Subcutaneous abdominal adipose tissue (tissue), 5 donors: ENCODE measurements at regions not wholly inside any gene's neighbourhood (a gene's known extent, or its start where the extent isn't known, plus 50 kb on each side); places are given as distances from the start of the nearest gene placed in this dataset.

Experiments used
- H3K27ac ChIP-seq: one replicate; pipeline ENCODE4 v1.7.0; 2013; ENCODE audit warnings: low read depth, mild to moderate bottlenecking, inconsistent platforms, low read length, moderate library complexity
- H3K27me3 ChIP-seq, 5 donors: one replicate each; pipeline ENCODE4 v1.7.0; 2013; ENCODE audit warnings: low read length in 5 of 5, inconsistent platforms in 1 of 5; ENCODE audit not compliant: control insufficient read depth in 5 of 5, insufficient read depth in 4 of 5
- H3K36me3 ChIP-seq, 5 donors: one replicate each; pipeline ENCODE4 v1.7.0; 2013; ENCODE audit warnings: low read length in 5 of 5; ENCODE audit not compliant: control insufficient read depth in 5 of 5, insufficient read depth in 5 of 5
- H3K4me1 ChIP-seq, 5 donors: one replicate each; pipeline ENCODE4 v1.7.0; 2013; ENCODE audit warnings: low read length in 5 of 5, mild to moderate bottlenecking in 3 of 5, moderate library complexity in 1 of 5; ENCODE audit not compliant: control insufficient read depth in 5 of 5, insufficient read depth in 5 of 5
- H3K4me3 ChIP-seq, 5 donors: one replicate each; pipeline ENCODE4 v1.7.0; 2013; ENCODE audit warnings: low read length in 5 of 5, low read depth in 1 of 5
- H3K9ac ChIP-seq, 5 donors: one replicate each; pipeline ENCODE4 v1.7.0; 2013; ENCODE audit warnings: low read length in 5 of 5, mild to moderate bottlenecking in 4 of 5, moderate library complexity in 3 of 5
- H3K9me3 ChIP-seq, 5 donors: one replicate each; pipeline ENCODE4 v1.7.0; 2013; ENCODE audit warnings: low read length in 5 of 5; ENCODE audit not compliant: control insufficient read depth in 5 of 5
- donor health status: healthy.
- donor health status: healthy.
- donor health status: healthy.
- donor health status: healthy.
- donor health status: healthy.

GRCh38 chr13:111913761-111914140 is 153.2 kb upstream of the SOX1 start:
- Histone ChIP-seq H3K4me3 (no peak overlapping the region), H3K9me3 (no peaks in the 10 kb centered on the region), H3K9ac (no peak overlapping the region), H3K27ac (no peak overlapping the region), H3K4me1 (no peaks in the 10 kb centered on the region), H3K27me3 (peaks cover 0 to 13% (median 5%) of the 10 kb centered on the region in 5 donors), H3K36me3 (no peaks in the 10 kb centered on the region)

- no peaks in the 10 kb centered on the region for H3K4me1 ChIP-seq
Measured at GRCh38 chr13:111914241-111915103, 152.5 kb upstream of the SOX1 start.

GRCh38 chr13:111915104-111915551 is 151.8 kb upstream of the SOX1 start:
- Histone ChIP-seq H3K27me3 (peaks cover 0 to 17% (median 8%) of the 10 kb centered on the region in 5 donors), H3K4me3 (no peak overlapping the region), H3K4me1 (no peaks in the 10 kb centered on the region), H3K9me3 (no peaks in the 10 kb centered on the region), H3K9ac (no peak overlapping the region), H3K27ac (no peak overlapping the region), H3K36me3 (no peaks in the 10 kb centered on the region)

More at GRCh38 chr13:111914241-111915103, 152.5 kb upstream of the SOX1 start:
- no peak overlapping the region for H3K27ac ChIP-seq
- no peaks in the 10 kb centered on the region for H3K9me3 ChIP-seq
- H3K4me3 ChIP-seq: no peak overlapping the region
- peaks cover 0 to 13% (median 5%) of the 10 kb centered on the region in 5 donors for H3K27me3 ChIP-seq
- no peak overlapping the region for H3K9ac ChIP-seq
- H3K36me3 ChIP-seq: no peaks in the 10 kb centered on the region

- H3K9me3 ChIP-seq: no peaks in the 10 kb centered on the region
- H3K27me3 ChIP-seq: peaks cover 0 to 20% (median 13%) of the 10 kb centered on the region in 5 donors
- H3K36me3 ChIP-seq: no peaks in the 10 kb centered on the region
- no peak overlapping the region for H3K27ac ChIP-seq
- no peaks in the 10 kb centered on the region for H3K4me1 ChIP-seq
- H3K9ac ChIP-seq: no peak overlapping the region
- no peak overlapping the region for H3K4me3 ChIP-seq
Measured at GRCh38 chr13:111916201-111916600, 150.7 kb upstream of the SOX1 start.

- Histone ChIP-seq H3K9ac (no peak overlapping the region), H3K4me3 (no peak overlapping the region), H3K27ac (no peak overlapping the region), H3K27me3 (peaks cover 3 to 26% (median 13%) of the 10 kb centered on the region in 5 donors), H3K4me1 (no peaks in the 10 kb centered on the region), H3K9me3 (no peaks in the 10 kb centered on the region), H3K36me3 (no peaks in the 10 kb centered on the region)
Measured at GRCh38 chr13:111917086-111917485, 149.9 kb upstream of the SOX1 start.

- peaks cover 5 to 28% (median 17%) of the 10 kb centered on the region in 5 donors for H3K27me3 ChIP-seq
- H3K36me3 ChIP-seq: no peaks in the 10 kb centered on the region
- H3K27ac ChIP-seq: no peak overlapping the region
- H3K4me1 ChIP-seq: no peaks in the 10 kb centered on the region
- no peak overlapping the region for H3K4me3 ChIP-seq
- H3K9ac ChIP-seq: no peak overlapping the region
- no peaks in the 10 kb centered on the region for H3K9me3 ChIP-seq
Measured at GRCh38 chr13:111917901-111918300, 149.0 kb upstream of the SOX1 start.

- Histone ChIP-seq H3K36me3 (no peaks in the 10 kb centered on the region), H3K4me1 (no peaks in the 10 kb centered on the region), H3K4me3 (no peak overlapping the region), H3K9me3 (no peaks in the 10 kb centered on the region), H3K9ac (no peak overlapping the region), H3K27me3 (peaks cover 5 to 32% (median 19%) of the 10 kb centered on the region in 5 donors), H3K27ac (no peak overlapping the region)
Measured at GRCh38 chr13:111919286-111919685, 147.7 kb upstream of the SOX1 start.

GRCh38 chr13:111919849-111920248 is 147.1 kb upstream of the SOX1 start:
- Histone ChIP-seq H3K4me3 (no peak overlapping the region), H3K9ac (no peak overlapping the region), H3K27me3 (peaks cover 5 to 32% (median 19%) of the 10 kb centered on the region in 5 donors), H3K36me3 (no peaks in the 10 kb centered on the region), H3K4me1 (no peaks in the 10 kb centered on the region), H3K27ac (no peak overlapping the region), H3K9me3 (no peaks in the 10 kb centered on the region)

GRCh38 chr13:111920306-111920931 is 146.5 kb upstream of the SOX1 start:
- Histone ChIP-seq H3K27ac (no peak overlapping the region), H3K27me3 (peaks cover 5 to 33% (median 19%) of the 10 kb centered on the region in 5 donors), H3K4me1 (no peaks in the 10 kb centered on the region), H3K9me3 (no peaks in the 10 kb centered on the region), H3K36me3 (no peaks in the 10 kb centered on the region), H3K9ac (no peak overlapping the region), H3K4me3 (no peak overlapping the region)
